ENCODE measurements at regions not wholly inside any gene's neighbourhood (a gene's known extent, or its start where the extent isn't known, plus 50 kb on each side); places are given as distances from the start of the nearest gene placed in this dataset.
"Not testable (repeated sequence)": the region's sequence is repeated elsewhere in the genome, so short reads cannot be mapped to it uniquely, and the experiment has no call there.

DNA sequence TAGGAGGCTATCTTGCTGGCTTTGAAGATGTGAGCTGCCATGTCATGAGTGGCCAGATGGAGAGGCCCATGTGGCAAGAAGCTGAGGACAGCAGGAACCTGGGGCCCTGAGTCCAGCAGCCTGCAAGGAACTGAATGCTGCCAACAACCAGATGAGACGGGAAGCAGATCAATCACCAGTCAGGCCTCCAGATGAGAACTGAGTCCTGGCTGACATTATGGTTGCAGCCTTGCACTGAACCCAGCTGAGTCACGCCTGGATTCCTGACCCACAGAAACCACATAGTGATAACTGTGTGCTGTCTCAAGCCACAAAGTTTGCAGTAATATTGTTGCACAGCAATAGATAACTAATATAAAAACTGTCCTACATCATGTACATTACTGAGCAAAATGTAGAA lies 173.8 kb downstream of the OTOP1 start:
- not testable (repeated sequence) for H3K9me3 Mint-ChIP-seq; H3K4me1 Mint-ChIP-seq (ENCODE audit: low read depth); H3K4me3 Mint-ChIP-seq; H3K36me3 Mint-ChIP-seq (ENCODE audit: low read depth); H3K27ac Mint-ChIP-seq
- peaks cover 24% of the 10 kb centered on the region for H3K27me3 Mint-ChIP-seq

GRCh38 chr4:4057226-4057625 lies 169.5 kb downstream of the OTOP1 start:
- H3K27me3 Mint-ChIP-seq = peaks cover 20% of the 10 kb centered on the region
- H3K36me3 Mint-ChIP-seq (ENCODE audit: low read depth); H3K9me3 Mint-ChIP-seq; H3K4me1 Mint-ChIP-seq (ENCODE audit: low read depth); H3K27ac Mint-ChIP-seq; H3K4me3 Mint-ChIP-seq: not testable (repeated sequence)

DNA sequence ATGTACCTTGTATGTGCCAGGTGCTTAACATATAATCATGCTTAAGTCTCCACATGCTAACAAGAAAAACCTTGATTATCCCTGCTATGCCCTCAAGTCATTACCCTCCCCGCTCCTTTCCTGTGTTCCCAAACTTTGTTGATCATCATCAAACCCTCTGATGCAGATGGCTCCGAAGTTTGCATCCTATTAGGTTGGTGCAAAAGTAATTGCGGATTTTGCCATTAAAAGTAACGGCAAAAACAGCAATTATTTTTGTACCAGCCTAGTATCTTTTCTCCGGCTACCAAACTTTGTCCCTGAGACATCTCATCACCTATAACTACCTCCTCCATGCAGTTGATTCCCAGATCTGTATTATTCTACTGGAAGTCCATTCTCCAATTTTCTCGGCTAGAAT lies 142.6 kb downstream of the OTOP1 start:
- not testable (repeated sequence) for H3K27ac Mint-ChIP-seq; H3K4me3 Mint-ChIP-seq; H3K4me1 Mint-ChIP-seq (ENCODE audit: low read depth); H3K9me3 Mint-ChIP-seq; H3K36me3 Mint-ChIP-seq (ENCODE audit: low read depth)
- peaks cover 24% of the 10 kb centered on the region for H3K27me3 Mint-ChIP-seq

- not testable (repeated sequence) for H3K4me1 Mint-ChIP-seq (ENCODE audit: low read depth); H3K4me3 Mint-ChIP-seq; H3K9me3 Mint-ChIP-seq; H3K27me3 Mint-ChIP-seq; H3K27ac Mint-ChIP-seq; H3K36me3 Mint-ChIP-seq (ENCODE audit: low read depth)
Measured at GRCh38 chr4:4089716-4090419, 136.9 kb downstream of the OTOP1 start.

DNA sequence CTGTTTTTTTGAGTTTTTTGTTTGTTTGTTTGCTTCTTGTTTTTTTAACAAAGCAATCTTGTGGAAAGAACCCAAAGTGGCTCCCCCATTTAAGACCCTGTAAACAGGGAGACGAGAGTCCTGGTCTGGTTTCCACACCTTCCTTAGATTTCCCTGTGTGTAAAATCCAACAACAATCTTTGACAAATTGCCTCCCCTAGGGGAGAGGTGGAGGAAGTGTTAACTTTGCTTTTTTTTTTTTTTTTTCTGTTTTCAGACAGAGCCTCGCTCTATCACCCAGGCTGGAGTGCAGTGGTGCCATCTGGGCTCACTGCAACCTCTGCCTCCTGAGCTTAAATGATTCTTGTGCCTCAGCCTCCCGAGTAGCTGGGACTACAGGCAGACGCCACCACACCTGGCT lies 136.0 kb downstream of the OTOP1 start:
- H3K4me1 Mint-ChIP-seq (ENCODE audit: low read depth); H3K4me3 Mint-ChIP-seq; H3K9me3 Mint-ChIP-seq; H3K36me3 Mint-ChIP-seq (ENCODE audit: low read depth); H3K27ac Mint-ChIP-seq; H3K27me3 Mint-ChIP-seq: not testable (repeated sequence)

DNA sequence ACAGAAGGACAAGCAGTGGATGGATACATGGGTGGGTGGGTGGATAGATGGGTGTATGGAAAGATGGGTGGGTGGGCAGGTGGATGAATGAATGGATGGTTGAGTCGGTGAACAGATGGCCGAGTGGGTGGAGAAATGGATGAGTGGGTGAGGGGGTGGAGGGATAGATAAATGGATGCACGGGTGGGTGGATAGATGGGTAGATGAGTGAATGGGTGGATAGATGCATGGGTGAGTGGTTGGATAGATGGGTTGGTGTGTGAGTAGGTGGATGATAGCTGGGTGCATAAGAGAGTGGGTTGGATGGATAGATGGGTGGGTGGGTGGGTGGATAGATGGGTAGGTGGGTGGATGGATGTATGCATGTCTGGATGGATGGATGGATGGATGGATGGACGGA lies 134.6 kb downstream of the OTOP1 start:
- H3K27ac Mint-ChIP-seq; H3K27me3 Mint-ChIP-seq; H3K9me3 Mint-ChIP-seq; H3K4me3 Mint-ChIP-seq; H3K36me3 Mint-ChIP-seq (ENCODE audit: low read depth); H3K4me1 Mint-ChIP-seq (ENCODE audit: low read depth): not testable (repeated sequence)

GRCh38 chr4:4099610-4100009 lies 127.1 kb downstream of the OTOP1 start:
- not testable (repeated sequence) for H3K36me3 Mint-ChIP-seq (ENCODE audit: low read depth); H3K27me3 Mint-ChIP-seq; H3K4me1 Mint-ChIP-seq (ENCODE audit: low read depth); H3K9me3 Mint-ChIP-seq; H3K27ac Mint-ChIP-seq; H3K4me3 Mint-ChIP-seq

- H3K36me3 Mint-ChIP-seq (ENCODE audit: low read depth); H3K9me3 Mint-ChIP-seq; H3K4me1 Mint-ChIP-seq (ENCODE audit: low read depth); H3K27ac Mint-ChIP-seq; H3K4me3 Mint-ChIP-seq: not testable (repeated sequence)
- H3K27me3 Mint-ChIP-seq = peaks cover 37% of the 10 kb centered on the region
Measured at GRCh38 chr4:4106923-4107322, 119.8 kb downstream of the OTOP1 start.

DNA sequence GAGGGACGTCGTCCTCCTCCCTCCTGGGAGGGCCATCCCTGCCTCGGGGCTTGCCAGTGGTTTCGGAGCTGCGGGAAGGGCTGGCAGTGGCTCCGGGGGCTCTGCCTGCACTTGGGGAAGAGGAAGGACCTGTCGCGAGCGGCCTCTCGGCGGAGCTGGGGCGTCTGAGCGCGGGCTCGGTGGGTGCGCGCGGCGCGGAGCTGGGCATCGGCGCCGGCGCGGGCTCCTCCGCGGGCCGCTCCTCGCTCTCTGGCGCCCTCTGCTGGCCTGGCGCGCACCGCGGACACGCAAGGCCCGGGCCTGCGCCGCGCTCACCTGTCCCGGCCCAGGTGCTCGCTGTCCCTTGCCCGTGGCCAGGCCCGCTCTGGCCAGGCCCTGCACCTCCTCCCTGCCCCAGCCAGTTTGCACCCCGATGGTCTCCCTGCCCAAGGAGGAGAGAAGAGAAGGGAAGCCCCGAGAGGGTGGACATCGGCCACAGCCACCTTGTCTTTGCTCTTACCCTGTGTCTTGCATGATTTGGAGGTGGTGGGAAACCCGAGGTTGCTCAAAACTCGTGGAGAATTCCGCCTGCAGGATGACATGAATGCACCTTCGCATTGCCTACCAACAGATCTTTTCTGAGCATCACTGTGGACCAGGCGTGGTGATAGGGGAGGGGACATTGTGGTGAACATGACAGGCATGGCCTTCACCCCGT lies 119.2 kb downstream of the OTOP1 start:
- Mint-ChIP-seq H3K4me3 (peak overlapping the region; percentile 53), H3K27me3 (peaks cover 37% of the 10 kb centered on the region)
- not testable (repeated sequence) for H3K4me1 Mint-ChIP-seq (ENCODE audit: low read depth); H3K9me3 Mint-ChIP-seq; H3K36me3 Mint-ChIP-seq (ENCODE audit: low read depth); H3K27ac Mint-ChIP-seq

DNA sequence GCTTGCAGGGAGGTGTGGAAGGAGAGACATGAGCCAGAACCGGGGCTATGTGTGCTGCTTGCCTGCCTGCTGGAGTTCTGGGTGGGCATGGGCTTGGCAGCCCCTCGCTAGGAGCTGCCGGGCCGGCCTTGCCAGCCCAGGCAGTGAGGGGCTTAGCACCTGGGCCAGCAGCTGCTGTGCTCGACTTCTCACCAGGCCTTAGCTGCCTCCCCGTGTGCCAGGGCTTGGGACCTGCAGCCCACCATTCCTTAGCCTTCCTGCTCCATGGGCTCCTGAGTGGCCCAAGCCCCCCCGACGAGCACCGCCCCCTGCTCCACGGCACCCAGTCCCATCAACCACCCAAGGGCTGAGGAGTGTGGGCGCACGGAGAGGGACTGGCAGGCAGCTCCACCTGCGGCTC lies 111.3 kb downstream of the OTOP1 start:
- not testable (repeated sequence) for H3K27ac Mint-ChIP-seq

GRCh38 chr4:4116901-4117300 lies 109.8 kb downstream of the OTOP1 start:
- not testable (repeated sequence) for H3K4me3 Mint-ChIP-seq; H3K4me1 Mint-ChIP-seq (ENCODE audit: low read depth); H3K27ac Mint-ChIP-seq; H3K27me3 Mint-ChIP-seq; H3K36me3 Mint-ChIP-seq (ENCODE audit: low read depth)
- peaks cover 10% of the 10 kb centered on the region for H3K9me3 Mint-ChIP-seq

More for the DNA sequence above, 111.3 kb downstream of the OTOP1 start:
- not testable (repeated sequence) for H3K36me3 Mint-ChIP-seq (ENCODE audit: low read depth); H3K4me1 Mint-ChIP-seq (ENCODE audit: low read depth); H3K4me3 Mint-ChIP-seq
- Mint-ChIP-seq H3K9me3 (peaks cover 10% of the 10 kb centered on the region), H3K27me3 (peaks cover 12% of the 10 kb centered on the region)

DNA sequence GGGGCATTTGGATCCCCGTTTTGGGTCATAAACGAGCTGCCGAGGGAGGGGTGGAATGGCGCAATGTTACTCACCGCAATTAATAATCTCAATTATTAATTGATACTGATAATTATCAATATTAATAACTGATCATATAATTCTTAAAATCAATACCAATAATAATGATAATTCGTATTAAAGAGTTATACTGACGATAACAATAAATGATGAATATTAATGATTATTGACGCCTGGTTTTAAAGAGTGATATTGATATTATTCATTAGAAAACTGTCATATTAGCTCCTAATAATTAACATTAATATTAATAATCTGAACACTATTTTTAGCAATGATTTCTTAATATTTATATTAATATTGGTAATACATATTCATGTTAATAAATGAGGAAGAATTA lies 92.4 kb downstream of the OTOP1 start:
- not testable (repeated sequence) for H3K9me3 Mint-ChIP-seq; H3K36me3 Mint-ChIP-seq (ENCODE audit: low read depth); H3K27me3 Mint-ChIP-seq; H3K4me3 Mint-ChIP-seq; H3K27ac Mint-ChIP-seq; H3K4me1 Mint-ChIP-seq (ENCODE audit: low read depth)

GRCh38 chr4:4136621-4137020 lies 90.1 kb downstream of the OTOP1 start:
- H3K27me3 Mint-ChIP-seq; H3K9me3 Mint-ChIP-seq; H3K36me3 Mint-ChIP-seq (ENCODE audit: low read depth); H3K4me3 Mint-ChIP-seq; H3K27ac Mint-ChIP-seq; H3K4me1 Mint-ChIP-seq (ENCODE audit: low read depth): not testable (repeated sequence)

Measured in stimulated activated naive CD8-positive, alpha-beta T cell treated with anti-CD3 and anti-CD28 coated beads, Interleukin-15, Interleukin-2, amounts not matched to agents 100 ng/mL and 50 ng/mL, for 24 hours (primary cell).